ENCODE measurements at regions not wholly inside any gene's neighbourhood (a gene's known extent, or its start where the extent isn't known, plus 50 kb on each side); places are given as distances from the start of the nearest gene placed in this dataset.

GRCh38 chr6:164551706-164552105 lies 757.7 kb downstream of the C6orf118 start:
- TF ChIP-seq CTCF (IDR thresholded peaks at IDR 0.05), result no peak
- no peak for TF ChIP-seq POLR2AphosphoS5 (IDR thresholded peaks at IDR 0.05)
- TF ChIP-seq POLR2A (IDR thresholded peaks at IDR 0.05), result no peak
